Vagina (tissue), 2 donors: ENCODE measurements at regions not wholly inside any gene's neighbourhood (a gene's known extent, or its start where the extent isn't known, plus 50 kb on each side); places are given as distances from the start of the nearest gene placed in this dataset.
A peak's percentile ranks its signal among the peaks of the same experiment; 100 is the strongest.

ENCODE experiments used
- DNase-seq, 2 donors: peaks; one replicate each; pipeline ENCODE4 v3.0.0-alpha.2; 2017; ENCODE audit errors: extremely low spot score in 2 of 2
- H3K27ac ChIP-seq: fragments of 200-600 bp; sonication (generic); one replicate; pipeline ENCODE4 v1.5.1; 2019
- H3K27me3 ChIP-seq: fragments of 200-600 bp; sonication (generic); one replicate; pipeline ENCODE4 v1.5.1; 2019
- H3K36me3 ChIP-seq, 2 donors: fragments of 200-600 bp; sonication (generic); one replicate each; pipeline ENCODE4 v1.5.1; 2017 to 2019
- H3K4me1 ChIP-seq: fragments of 200-600 bp; sonication (generic); one replicate; pipeline ENCODE4 v1.5.1; 2019
- H3K4me3 ChIP-seq, 2 donors: fragments of 200-600 bp; sonication (generic); 1 replicate in 1 of 2; 2 replicates in 1 of 2; pipeline ENCODE4 v1.5.1; 2016 to 2019
- H3K9me3 ChIP-seq: fragments of 200-600 bp; sonication (generic); one replicate; pipeline ENCODE4 v1.5.1; 2019
- CTCF ChIP-seq, 3 experiments: fragments of 450-650 bp in 2 of 3; fragments of 200-600 bp in 1 of 3; sonication (generic) in 1 of 3; IDR thresholded peaks; one replicate each; pipeline ENCODE4 v1.5.1; 2017 to 2019; ENCODE audit warnings: antibody characterized with exemption in 3 of 3, mild to moderate bottlenecking in 2 of 3, moderate library complexity in 2 of 3
- POLR2A ChIP-seq, 2 donors: fragments of 450-650 bp; IDR thresholded peaks; one replicate each; pipeline ENCODE4 v1.6.1; 2017; ENCODE audit warnings: antibody characterized with exemption in 2 of 2, mild to moderate bottlenecking in 2 of 2, moderate library complexity in 2 of 2
- POLR2AphosphoS5 ChIP-seq, 2 donors: sonication (generic); formaldehyde crosslinking; IDR thresholded peaks; one replicate each; pipeline ENCODE4 v1.9.0; 2017; ENCODE audit warnings: antibody characterized with exemption in 2 of 2, mild to moderate bottlenecking in 2 of 2, low read depth in 1 of 2; ENCODE audit not compliant: insufficient read depth in 1 of 2
- intact Hi-C: fragments of 100-400 bp; cut with DNase I; formaldehyde crosslinking; loops from one replicate; pipeline ENCODE4 v1.15.1; 2023

GRCh38 chr7:25659841-25660240 is 431.6 kb upstream of the NPVF start:
- intact Hi-C loops: no loop called here
- Histone ChIP-seq H3K9me3 (no peaks in the 10 kb centered on the region), H3K4me1 (peaks cover 45% of the 10 kb centered on the region), H3K36me3 (no peaks in the 10 kb centered on the region), H3K27me3 (no peaks in the 10 kb centered on the region), H3K4me3 (no peak overlapping the region), H3K27ac (peak overlapping the region; percentile 6)
- TF ChIP-seq POLR2AphosphoS5 (IDR thresholded peaks at IDR 0.05; ENCODE audit: insufficient read depth in 1 of 2, low read depth in 1 of 2) (no peak), POLR2A (IDR thresholded peaks at IDR 0.05) (no peak), CTCF (IDR thresholded peaks at IDR 0.05) (no peak)
- DNase-seq: no peak

GRCh38 chr7:25662841-25663800 is 434.8 kb upstream of the NPVF start:
- Histone ChIP-seq H3K4me3 (peak overlapping the region in 1 of 2 donors; percentile 12), H3K4me1 (peaks cover 52% of the 10 kb centered on the region), H3K27me3 (no peaks in the 10 kb centered on the region), H3K9me3 (no peaks in the 10 kb centered on the region), H3K27ac (peak overlapping the region; percentile 73), H3K36me3 (no peaks in the 10 kb centered on the region)
- peak in 1 of 2 donors; percentile 26 for TF ChIP-seq POLR2AphosphoS5 (IDR thresholded peaks at IDR 0.05; ENCODE audit: insufficient read depth in 1 of 2, low read depth in 1 of 2)
- TF ChIP-seq POLR2A (IDR thresholded peaks at IDR 0.05): no peak
- TF ChIP-seq CTCF (IDR thresholded peaks at IDR 0.05): no peak
- no peak for DNase-seq
- intact Hi-C loops: no loop called here

GRCh38 chr7:25663877-25664276 is 435.6 kb upstream of the NPVF start:
- DNase-seq: no peak
- Histone ChIP-seq H3K4me3 (no peak overlapping the region), H3K36me3 (no peaks in the 10 kb centered on the region), H3K27me3 (no peaks in the 10 kb centered on the region), H3K27ac (peak overlapping the region; percentile 73), H3K4me1 (peaks cover 56% of the 10 kb centered on the region), H3K9me3 (no peaks in the 10 kb centered on the region)
- intact Hi-C loops: no loop called here
- TF ChIP-seq POLR2AphosphoS5 (IDR thresholded peaks at IDR 0.05; ENCODE audit: insufficient read depth in 1 of 2, low read depth in 1 of 2): peak in 1 of 2 donors; percentile 8
- TF ChIP-seq POLR2A (IDR thresholded peaks at IDR 0.05): no peak

GRCh38 chr7:25664593-25664992 is 436.3 kb upstream of the NPVF start:
- Histone ChIP-seq H3K27ac (peak overlapping the region; percentile 73), H3K36me3 (no peaks in the 10 kb centered on the region), H3K4me3 (no peak overlapping the region), H3K4me1 (peaks cover 57% of the 10 kb centered on the region), H3K27me3 (no peaks in the 10 kb centered on the region), H3K9me3 (no peaks in the 10 kb centered on the region)
- intact Hi-C loops: no loop called here
- no peak for DNase-seq
- no peak for TF ChIP-seq POLR2AphosphoS5 (IDR thresholded peaks at IDR 0.05; ENCODE audit: insufficient read depth in 1 of 2, low read depth in 1 of 2)
- TF ChIP-seq CTCF (IDR thresholded peaks at IDR 0.05): no peak
- TF ChIP-seq POLR2A (IDR thresholded peaks at IDR 0.05): no peak

- no peaks in the 10 kb centered on the region for H3K27me3 ChIP-seq
- intact Hi-C loops: no loop called here
- H3K27ac ChIP-seq: peak overlapping the region; percentile 73
- TF ChIP-seq POLR2AphosphoS5 (IDR thresholded peaks at IDR 0.05; ENCODE audit: insufficient read depth in 1 of 2, low read depth in 1 of 2) (peak in 1 of 2 donors; percentile 79), POLR2A (IDR thresholded peaks at IDR 0.05) (no peak), CTCF (IDR thresholded peaks at IDR 0.05) (no peak)
- H3K4me1 ChIP-seq: peaks cover 63% of the 10 kb centered on the region
- H3K36me3 ChIP-seq: no peaks in the 10 kb centered on the region
- no peak for DNase-seq
- no peaks in the 10 kb centered on the region for H3K9me3 ChIP-seq
- no peak overlapping the region for H3K4me3 ChIP-seq
Measured at GRCh38 chr7:25665374-25665773, 437.1 kb upstream of the NPVF start.
